GM12878 (cell line): ENCODE measurements at regions not wholly inside any gene's neighbourhood (a gene's known extent, or its start where the extent isn't known, plus 50 kb on each side); places are given as distances from the start of the nearest gene placed in this dataset.

Experiments used
- ATAC-seq: fragments of 200-7000 bp; cut with Tn5 transposase; 3 replicates; pipeline ENCODE4 v1.9.1; 2020; ENCODE audit warnings: mild to moderate bottlenecking, moderate library complexity
- BruUV-seq: library from RNA; stranded (reverse); fragments of 400-500 nt; replicated peaks from 2 replicates; lab custom pipeline; 2021; lab: Mats Ljungman, UMichigan
- CTCF ChIA-PET: fragments of 300-600 bp; sonication (Branson Sonifier 250); formaldehyde crosslinking; extraction: SDS; loops from one replicate; lab custom pipeline; 2021; ENCODE audit warnings: inconsistent platforms; lab: Yijun Ruan, JAX
- POLR2A ChIA-PET: fragments of 350-600 bp; formaldehyde crosslinking; extraction: SDS; loops from one replicate; lab custom pipeline; 2021; ENCODE audit warnings: inconsistent platforms; lab: Charles Lee
- RAD21 ChIA-PET: fragments of 300-600 bp; sonication (Branson Sonifier 250); formaldehyde crosslinking; loops from one replicate; lab custom pipeline; 2023; ENCODE audit warnings: antibody characterized with exemption; ENCODE audit not compliant: unreplicated experiment; lab: Charles Lee
- SMC1A ChIA-PET: fragments of 300-600 bp; sonication (Branson Sonifier 250); formaldehyde crosslinking; loops from one replicate; lab custom pipeline; 2023; ENCODE audit not compliant: unreplicated experiment, uncharacterized antibody; lab: Charles Lee
- DNase-seq: peaks from one replicate; pipeline ENCODE4 v3.0.0-alpha.2; 2011; ENCODE audit warnings: low read depth, low spot score
- FAIRE-seq: peaks from 3 replicates; lab custom pipeline; 2011; peaks lifted over from hg19 to GRCh38; lab: Jason Lieb, UNC
- H2AFZ ChIP-seq: 2 replicates; pipeline ENCODE4 v1.6.0; 2011; ENCODE audit warnings: low read depth, low read length, control low read depth; ENCODE audit not compliant: control insufficient read depth
- H3K27ac ChIP-seq: 2 replicates; pipeline ENCODE4 v1.5.1; 2011; ENCODE audit warnings: control low read depth; ENCODE audit not compliant: control insufficient read depth, insufficient read depth
- H3K27me3 ChIP-seq, 2 experiments: replicated peaks in 1 of 2; 2 replicates each; pipeline versions ENCODE4 v1.6.0 to v1.6.1; 2011; ENCODE audit warnings: low read length in 1 of 2; ENCODE audit not compliant: control insufficient read depth in 2 of 2, insufficient read depth in 2 of 2
- H3K36me3 ChIP-seq, 2 experiments: 2 replicates each; pipeline ENCODE4 v1.5.1; 2011; ENCODE audit warnings: low read length in 1 of 2; ENCODE audit not compliant: control insufficient read depth in 2 of 2, insufficient read depth in 2 of 2
- H3K4me1 ChIP-seq: 2 replicates; pipeline ENCODE4 v1.6.1; 2011; ENCODE audit warnings: mild to moderate bottlenecking, low read length, moderate library complexity, mixed read lengths; ENCODE audit not compliant: control insufficient read depth, insufficient read depth
- H3K4me2 ChIP-seq: 2 replicates; pipeline ENCODE4 v1.6.0; 2011; ENCODE audit warnings: control low read depth; ENCODE audit not compliant: control insufficient read depth, insufficient read depth
- H3K4me3 ChIP-seq: fragments of 200-600 bp; sonication (generic); 2 replicates; pipeline ENCODE4 v1.5.1; 2016
- H3K79me2 ChIP-seq: 2 replicates; pipeline ENCODE4 v1.6.0; 2011; ENCODE audit warnings: low read length; ENCODE audit not compliant: control insufficient read depth, insufficient read depth
- H3K9ac ChIP-seq: 2 replicates; pipeline ENCODE4 v1.8.0; 2011; ENCODE audit warnings: low read length, control low read depth, mixed read lengths; ENCODE audit not compliant: control insufficient read depth, insufficient read depth
- H3K9me3 ChIP-seq: replicated peaks from 3 replicates; pipeline ENCODE4 v1.5.1; 2011; ENCODE audit warnings: mild to moderate bottlenecking, low read length; ENCODE audit not compliant: control insufficient read depth, insufficient read depth
- H4K20me1 ChIP-seq: 2 replicates; pipeline ENCODE4 v1.6.0; 2011; ENCODE audit not compliant: control insufficient read depth, insufficient read depth
- ATF2 ChIP-seq: IDR thresholded peaks from 2 replicates; pipeline ENCODE4 v1.6.1; 2012; ENCODE audit warnings: low read length, inconsistent platforms
- CEBPZ ChIP-seq: fragments of 150-350 bp; IDR thresholded peaks from 2 replicates; pipeline ENCODE4 v1.6.1; 2016; ENCODE audit warnings: low read depth, low read length
- EP300 ChIP-seq, 2 experiments: fragments of 150-350 bp in 1 of 2; IDR thresholded peaks; 2 replicates each; pipeline ENCODE4 v1.6.1; 2011 to 2012; ENCODE audit warnings: low read depth in 2 of 2, low read length in 2 of 2, borderline replicate concordance in 1 of 2, improper control_type of control experiment in 1 of 2, inconsistent platforms in 1 of 2; ENCODE audit not compliant: control insufficient read depth in 1 of 2
- GATAD2B ChIP-seq: fragments of 450-650 bp; conservative IDR thresholded peaks from 2 replicates; pipeline ENCODE4 v1.6.1; 2017; ENCODE audit warnings: low read depth, mild to moderate bottlenecking, moderate library complexity
- HDAC2 ChIP-seq: fragments of 200-600 bp; sonication (generic); IDR thresholded peaks from 2 replicates; pipeline ENCODE4 v1.6.1; 2017
- JUNB ChIP-seq: IDR thresholded peaks from 2 replicates; pipeline ENCODE4 v1.6.1; 2016; ENCODE audit warnings: antibody characterized with exemption, mild to moderate bottlenecking
- MYB ChIP-seq: fragments of 150-350 bp; IDR thresholded peaks from 2 replicates; pipeline ENCODE4 v1.6.1; 2014; ENCODE audit warnings: mild to moderate bottlenecking, low read depth, low read length, borderline replicate concordance
- PAX8 ChIP-seq: fragments of 450-650 bp; IDR thresholded peaks from 2 replicates; pipeline ENCODE4 v1.6.1; 2017; ENCODE audit warnings: mild to moderate bottlenecking, moderate library complexity
- RAD51 ChIP-seq: fragments of 450-650 bp; IDR thresholded peaks from 2 replicates; pipeline ENCODE4 v1.6.1; 2016; ENCODE audit warnings: moderate library complexity, mild to moderate bottlenecking, inconsistent platforms
- RFX5 ChIP-seq: IDR thresholded peaks from 2 replicates; pipeline ENCODE4 v1.6.1; 2011; ENCODE audit warnings: low read depth, low read length, improper control_type of control experiment
- SKIL ChIP-seq: fragments of 450-650 bp; IDR thresholded peaks from 2 replicates; pipeline ENCODE4 v1.6.1; 2017; ENCODE audit warnings: mild to moderate bottlenecking, low read depth, inconsistent platforms; ENCODE audit not compliant: poor library complexity, severe bottlenecking
- SUPT20H ChIP-seq: IDR thresholded peaks from 2 replicates; pipeline ENCODE4 v1.6.1; 2011; ENCODE audit warnings: low read depth, mild to moderate bottlenecking, low read length, moderate library complexity, borderline replicate concordance; ENCODE audit not compliant: control insufficient read depth
- TCF12 ChIP-seq: IDR thresholded peaks from 2 replicates; pipeline ENCODE4 v1.6.1; 2011; ENCODE audit warnings: low read depth, mild to moderate bottlenecking, low read length
- YY1 ChIP-seq: IDR thresholded peaks from 2 replicates; pipeline ENCODE4 v1.6.1; 2011; ENCODE audit warnings: low read depth, mild to moderate bottlenecking, low read length
- ZBTB33 ChIP-seq: fragments of 450-650 bp; IDR thresholded peaks from 2 replicates; pipeline ENCODE4 v1.6.1; 2017; ENCODE audit warnings: mild to moderate bottlenecking
- ZSCAN29 ChIP-seq: fragments of 450-650 bp; IDR thresholded peaks from 2 replicates; pipeline ENCODE4 v1.6.1; 2017; ENCODE audit warnings: mild to moderate bottlenecking, moderate library complexity
- WGBS: methylation state at CpG from one replicate; pipeline ENCODE4 v1.1.6; 2016; ENCODE audit warnings: low lambda C conversion rate; ENCODE audit not compliant: insufficient replicate concordance, insufficient coverage; ENCODE audit errors: missing lambda C conversion rate; 5-methylcytosine and 5-hydroxymethylcytosine counted together
- in situ Hi-C: fragments of 300-500 bp; cut with MboI; formaldehyde crosslinking; loops from 9 replicates; pipeline ENCODE4 v1.14.3; 2018; ENCODE audit warnings: mixed read lengths
- intact Hi-C: fragments of 100-400 bp; cut with micrococcal nuclease; formaldehyde crosslinking; loops from one replicate; pipeline ENCODE4 v1.14.2; 2022; ENCODE audit not compliant: unreplicated experiment

GRCh38 chr2:144607891-144608521 lies 88.1 kb upstream of the ZEB2 start:
- no peak for DNase-seq
- intact Hi-C loops = no loop called here
- Histone ChIP-seq H3K4me3 (no peak overlapping the region), H4K20me1 (no peaks in the 10 kb centered on the region), H3K27me3 (peaks cover 2% of the 10 kb centered on the region in 2 experiments; a peak in 1 of 4 replicates), H3K9ac (no peak overlapping the region), H3K79me2 (no peaks in the 10 kb centered on the region), H3K9me3 (no peaks in the 10 kb centered on the region; the same call in 2 of the 3 replicates), H2AFZ (no peak overlapping the region), H3K4me2 (no peak overlapping the region), H3K4me1 (no peaks in the 10 kb centered on the region), H3K27ac (no peak overlapping the region; the same call in 1 of the 2 replicates), H3K36me3 (no peaks in the 10 kb centered on the region)
- no peak for ATAC-seq
- BruUV-seq = no TSS peak
- in situ Hi-C loops = no loop called here
- CTCF ChIA-PET = no interaction called here
- 7% methylated on average over 7 of the region's 7 CpGs for WGBS
- no peak for FAIRE-seq
- POLR2A ChIA-PET = interaction anchor here (0.6 kb wide), 1 partner anchor 54 kb away, joined by 3 read pairs; no protein-coding TSS in a partner anchor
- SMC1A ChIA-PET = interaction anchor here (0.5 to 2.0 kb wide), 3 partner anchors 12 to 457 kb away, joined by 3 to 10 read pairs (median 3); no protein-coding TSS in a partner anchor
- RAD21 ChIA-PET = no interaction called here
- no peak for TF ChIP-seq ZBTB33
- no peak for TF ChIP-seq PAX8
- TF ChIP-seq SUPT20H = no peak
- no peak for TF ChIP-seq EP300 (IDR thresholded peaks at IDR 0.05; ENCODE audit: borderline replicate concordance in 1 of 2, control insufficient read depth in 1 of 2, low read depth in 2 of 2, low read length in 2 of 2)
- no peak for TF ChIP-seq YY1
- TF ChIP-seq RFX5 = no peak
- no peak for TF ChIP-seq ZSCAN29
- TF ChIP-seq HDAC2 = no peak
- no peak for TF ChIP-seq MYB
- no peak for TF ChIP-seq RAD51
- TF ChIP-seq CEBPZ = no peak
- no peak for TF ChIP-seq SKIL
- TF ChIP-seq TCF12 = no peak
- TF ChIP-seq GATAD2B = no peak
- TF ChIP-seq JUNB = no peak
- TF ChIP-seq ATF2 = no peak
